ENCODE measurements at regions not wholly inside any gene's neighbourhood (a gene's known extent, or its start where the extent isn't known, plus 50 kb on each side); places are given as distances from the start of the nearest gene placed in this dataset.

DNA sequence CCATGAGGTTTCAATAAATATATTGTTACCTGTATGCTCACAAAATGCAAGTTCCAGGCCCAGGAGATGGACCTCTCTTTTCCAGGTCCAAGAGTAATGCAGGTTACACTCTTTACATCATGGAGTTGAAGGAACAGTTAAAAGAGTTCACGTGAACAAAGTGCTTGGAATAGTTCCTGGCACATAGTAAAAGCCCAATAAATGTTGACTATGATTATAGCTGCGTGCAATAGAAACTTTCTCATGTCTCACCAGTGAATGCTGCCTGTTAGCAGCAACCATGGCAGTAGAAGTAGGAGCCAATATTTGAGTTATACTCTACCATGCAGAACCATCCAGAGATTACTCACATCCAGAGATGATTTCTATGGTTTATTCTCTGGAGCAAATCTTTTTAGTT, 707.5 kb downstream of the DHX35 start:
- no peak for DNase-seq (ENCODE audit: low read depth)
- TF ChIP-seq, protein P1, sequence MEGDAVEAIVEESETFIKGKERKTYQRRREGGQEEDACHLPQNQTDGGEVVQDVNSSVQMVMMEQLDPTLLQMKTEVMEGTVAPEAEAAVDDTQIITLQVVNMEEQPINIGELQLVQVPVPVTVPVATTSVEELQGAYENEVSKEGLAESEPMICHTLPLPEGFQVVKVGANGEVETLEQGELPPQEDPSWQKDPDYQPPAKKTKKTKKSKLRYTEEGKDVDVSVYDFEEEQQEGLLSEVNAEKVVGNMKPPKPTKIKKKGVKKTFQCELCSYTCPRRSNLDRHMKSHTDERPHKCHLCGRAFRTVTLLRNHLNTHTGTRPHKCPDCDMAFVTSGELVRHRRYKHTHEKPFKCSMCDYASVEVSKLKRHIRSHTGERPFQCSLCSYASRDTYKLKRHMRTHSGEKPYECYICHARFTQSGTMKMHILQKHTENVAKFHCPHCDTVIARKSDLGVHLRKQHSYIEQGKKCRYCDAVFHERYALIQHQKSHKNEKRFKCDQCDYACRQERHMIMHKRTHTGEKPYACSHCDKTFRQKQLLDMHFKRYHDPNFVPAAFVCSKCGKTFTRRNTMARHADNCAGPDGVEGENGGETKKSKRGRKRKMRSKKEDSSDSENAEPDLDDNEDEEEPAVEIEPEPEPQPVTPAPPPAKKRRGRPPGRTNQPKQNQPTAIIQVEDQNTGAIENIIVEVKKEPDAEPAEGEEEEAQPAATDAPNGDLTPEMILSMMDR (IDR thresholded peaks at IDR 0.05; ENCODE audit: insufficient read depth, low read length, poor library complexity, severe bottlenecking), result no peak
- Histone ChIP-seq H3K36me3 (ENCODE audit: control insufficient read depth, insufficient read depth, low read length) (no peaks in the 10 kb centered on the region), H3K27me3 (ENCODE audit: control insufficient read depth, insufficient read depth, low read length) (no peaks in the 10 kb centered on the region), H3K4me3 (ENCODE audit: low read depth, low read length) (no peak overlapping the region)

DNA sequence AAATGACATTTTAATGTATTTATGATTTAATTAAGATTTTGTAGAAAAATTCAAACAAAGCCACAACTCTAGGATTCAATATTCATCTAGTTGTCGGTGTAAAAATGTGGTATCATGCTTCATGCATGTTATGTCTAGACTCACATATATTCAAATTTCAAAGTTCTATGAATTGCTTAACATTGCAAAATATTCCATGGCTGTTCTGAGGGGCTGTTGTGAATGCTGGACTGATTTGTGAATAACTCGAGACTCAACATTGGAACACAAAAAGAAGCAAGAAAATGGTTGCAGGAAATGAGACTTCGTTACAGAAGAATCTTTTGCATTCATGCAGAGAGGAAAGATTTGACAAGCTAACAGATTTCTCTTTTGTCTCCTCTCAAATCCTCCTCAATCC, 705.9 kb downstream of the DHX35 start:
- Histone ChIP-seq H3K4me3 (ENCODE audit: low read depth, low read length) (no peak overlapping the region), H3K27me3 (ENCODE audit: control insufficient read depth, insufficient read depth, low read length) (no peaks in the 10 kb centered on the region), H3K36me3 (ENCODE audit: control insufficient read depth, insufficient read depth, low read length) (no peaks in the 10 kb centered on the region)
- no peak for DNase-seq (ENCODE audit: low read depth)
- TF ChIP-seq, protein P1 (IDR thresholded peaks at IDR 0.05; ENCODE audit: insufficient read depth, low read length, poor library complexity, severe bottlenecking), result no peak

DNA sequence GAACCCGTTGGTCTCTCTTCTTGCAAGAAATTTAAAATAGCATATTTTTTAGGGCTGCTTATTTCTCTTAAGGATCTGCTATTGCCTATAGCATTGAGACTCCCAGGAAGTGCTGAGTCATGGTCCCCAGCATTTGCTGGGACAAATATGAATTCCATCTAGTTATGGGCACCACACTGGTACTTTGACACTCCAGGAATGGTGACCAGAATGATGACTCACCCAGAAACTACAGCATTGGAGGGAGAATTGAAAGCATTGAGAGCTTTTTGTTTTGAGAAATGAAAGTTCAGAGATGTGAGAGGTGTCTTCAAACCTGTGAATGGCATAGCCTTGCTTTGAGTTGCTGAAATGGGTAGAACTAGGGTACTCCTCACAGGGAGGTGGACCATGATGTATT, 699.7 kb downstream of the DHX35 start:
- no peak overlapping the region for H3K4me3 ChIP-seq (ENCODE audit: low read depth, low read length)
- no peaks in the 10 kb centered on the region for H3K27me3 ChIP-seq (ENCODE audit: control insufficient read depth, insufficient read depth, low read length)
- TF ChIP-seq, protein P1 (IDR thresholded peaks at IDR 0.05; ENCODE audit: insufficient read depth, low read length, poor library complexity, severe bottlenecking), result no peak
- DNase-seq (ENCODE audit: low read depth), result no peak
- H3K36me3 ChIP-seq (ENCODE audit: control insufficient read depth, insufficient read depth, low read length), result no peaks in the 10 kb centered on the region

DNA sequence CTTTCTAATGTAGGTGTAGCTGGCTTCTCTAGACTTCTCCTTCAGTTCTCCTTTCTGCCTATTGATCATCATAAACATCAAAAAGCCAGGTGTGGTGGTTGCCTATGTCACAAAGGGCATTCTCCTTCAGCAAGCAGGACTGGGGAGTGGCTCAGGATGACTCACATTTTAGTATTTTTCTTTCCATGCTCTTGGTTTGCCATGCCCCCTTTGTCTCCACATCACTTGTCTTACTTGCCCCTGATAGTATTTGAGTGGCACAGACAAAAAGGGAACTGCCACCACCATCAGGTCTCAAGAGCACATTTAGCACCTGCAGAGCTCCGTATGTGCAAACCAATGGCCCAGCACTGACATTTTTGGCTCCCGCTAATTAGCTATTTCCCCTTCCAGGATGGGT, 698.8 kb downstream of the DHX35 start:
- Histone ChIP-seq H3K4me3 (ENCODE audit: low read depth, low read length) (no peak overlapping the region), H3K36me3 (ENCODE audit: control insufficient read depth, insufficient read depth, low read length) (no peaks in the 10 kb centered on the region), H3K27me3 (ENCODE audit: control insufficient read depth, insufficient read depth, low read length) (no peaks in the 10 kb centered on the region)
- TF ChIP-seq, protein P1 (IDR thresholded peaks at IDR 0.05; ENCODE audit: insufficient read depth, low read length, poor library complexity, severe bottlenecking), result no peak
- no peak for DNase-seq (ENCODE audit: low read depth)

DNA sequence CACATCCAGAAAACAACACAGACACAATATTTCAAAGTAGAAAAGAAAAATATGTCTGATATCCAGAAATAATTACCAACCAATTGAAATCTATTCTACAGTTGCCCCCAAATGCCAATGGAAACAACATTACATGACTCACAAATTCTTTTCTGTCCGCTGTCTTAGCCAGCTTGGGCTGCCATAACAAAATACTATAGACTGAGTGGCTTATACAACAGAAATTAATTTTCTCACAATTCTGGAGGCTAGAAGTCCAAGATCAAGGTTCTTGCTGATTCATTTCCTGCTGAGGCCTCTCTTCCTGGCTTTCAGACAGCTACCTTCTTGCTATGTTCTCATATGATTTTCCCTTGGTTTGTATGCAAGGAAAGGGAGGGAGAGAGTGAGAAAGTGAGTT, 698.1 kb downstream of the DHX35 start:
- H3K36me3 ChIP-seq (ENCODE audit: control insufficient read depth, insufficient read depth, low read length), result no peaks in the 10 kb centered on the region
- H3K4me3 ChIP-seq (ENCODE audit: low read depth, low read length), result no peak overlapping the region
- H3K27me3 ChIP-seq (ENCODE audit: control insufficient read depth, insufficient read depth, low read length), result no peaks in the 10 kb centered on the region
- TF ChIP-seq, protein P1 (IDR thresholded peaks at IDR 0.05; ENCODE audit: insufficient read depth, low read length, poor library complexity, severe bottlenecking), result no peak
- no peak for DNase-seq (ENCODE audit: low read depth)

DNA sequence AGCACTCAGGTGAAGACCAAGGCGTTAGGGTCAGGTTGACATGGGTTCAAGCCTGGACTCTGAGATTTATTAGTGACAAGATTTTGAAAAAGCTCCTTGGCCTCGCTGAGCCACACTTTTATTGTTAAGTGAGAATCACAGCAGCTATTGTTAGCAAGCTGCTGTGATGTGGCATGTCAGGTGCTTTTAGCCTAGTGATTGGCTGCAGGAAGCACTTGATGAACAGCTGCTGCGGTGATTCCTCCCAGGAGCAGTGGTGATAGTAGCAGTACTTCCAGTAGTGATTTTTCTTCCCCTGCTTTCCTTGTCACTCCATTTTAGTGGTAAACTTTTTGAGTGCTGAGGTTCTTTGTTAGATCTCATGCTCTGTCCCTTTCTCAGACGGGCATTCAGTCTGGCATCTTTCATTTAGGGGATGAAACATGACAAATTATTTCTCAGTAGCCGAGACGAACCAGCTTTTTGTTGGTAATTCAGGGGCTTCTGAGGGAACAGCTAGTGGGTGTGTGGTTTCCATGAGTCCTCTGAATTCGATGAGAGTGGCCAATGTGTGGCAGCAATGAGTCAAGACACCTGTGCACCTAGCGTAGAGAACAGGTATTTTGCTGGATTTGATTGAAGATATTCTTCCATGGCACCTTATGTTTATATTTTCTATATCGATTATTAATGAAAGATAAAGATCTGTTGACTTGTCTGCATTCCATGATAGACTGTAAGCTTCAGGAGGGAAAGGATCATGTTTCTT, 696.7 kb downstream of the DHX35 start:
- no peak for DNase-seq (ENCODE audit: low read depth)
- TF ChIP-seq, protein P1 (IDR thresholded peaks at IDR 0.05; ENCODE audit: insufficient read depth, low read length, poor library complexity, severe bottlenecking), result no peak
- no peak overlapping the region for H3K4me3 ChIP-seq (ENCODE audit: low read depth, low read length)
- no peaks in the 10 kb centered on the region for H3K36me3 ChIP-seq (ENCODE audit: control insufficient read depth, insufficient read depth, low read length)
- H3K27me3 ChIP-seq (ENCODE audit: control insufficient read depth, insufficient read depth, low read length), result no peaks in the 10 kb centered on the region

Measured in kidney epithelial cell (primary cell).